Activated CD4-positive, alpha-beta T cell treated with anti-CD3 and anti-CD28 coated beads for 36 hours (primary cell): ENCODE measurements at regions not wholly inside any gene's neighbourhood (a gene's known extent, or its start where the extent isn't known, plus 50 kb on each side); places are given as distances from the start of the nearest gene placed in this dataset.

Experiments used
- ATAC-seq: fragments of 200-7000 bp; cut with Tn5 transposase; one replicate; pipeline ENCODE4 v1.10.0; 2021; ENCODE audit warnings: mild to moderate bottlenecking, moderate library complexity
- CTCF ChIA-PET: fragments of 350-600 bp; sonication (Branson Sonifier 250); formaldehyde crosslinking; loops from one replicate; lab custom pipeline; 2021; ENCODE audit warnings: antibody characterized with exemption; lab: Charles Lee
- POLR2A ChIA-PET: fragments of 350-600 bp; sonication (Branson Sonifier 250); formaldehyde crosslinking; loops from one replicate; lab custom pipeline; 2021; ENCODE audit warnings: antibody characterized with exemption, inconsistent platforms; lab: Charles Lee
- DNase-seq: peaks from one replicate; pipeline ENCODE4 v3.0.0-alpha.2; 2020
- H3K27ac Mint-ChIP-seq: one replicate; pipeline ENCODE4 v1.8.0; 2021; ENCODE audit warnings: mixed read lengths
- H3K27me3 Mint-ChIP-seq: one replicate; pipeline ENCODE4 v1.8.0; 2021; ENCODE audit warnings: mixed read lengths
- H3K36me3 Mint-ChIP-seq: one replicate; pipeline ENCODE4 v1.8.0; 2021; ENCODE audit warnings: low read depth, mixed read lengths
- H3K4me1 Mint-ChIP-seq: one replicate; pipeline ENCODE4 v1.8.0; 2021; ENCODE audit warnings: mixed read lengths
- H3K4me3 Mint-ChIP-seq: one replicate; pipeline ENCODE4 v1.8.0; 2021; ENCODE audit warnings: mild to moderate bottlenecking, moderate library complexity, mixed read lengths
- H3K9me3 Mint-ChIP-seq: one replicate; pipeline ENCODE4 v1.8.0; 2021; ENCODE audit warnings: low read depth, mixed read lengths
- intact Hi-C, 2 experiments: fragments of 100-400 bp; cut with DNase I in 1 of 2; cut with micrococcal nuclease in 1 of 2; formaldehyde crosslinking; loops; one replicate each; pipeline versions ENCODE4 v1.14.2 to v1.15.1; 2022 to 2024; cut with DNase I, micrococcal nuclease

GRCh38 chr16:18050234-18050633 lies 286.3 kb downstream of the NPIPA8 start:
- intact Hi-C loops: no loop called here
- no peak for ATAC-seq

GRCh38 chr16:18049547-18050133 lies 286.9 kb downstream of the NPIPA8 start:
- ATAC-seq: no peak
- no peaks in the 10 kb centered on the region for H3K36me3 Mint-ChIP-seq
- CTCF ChIA-PET: no interaction called here
- H3K27me3 Mint-ChIP-seq: no peaks in the 10 kb centered on the region
- no peak overlapping the region for H3K4me3 Mint-ChIP-seq
- no peak overlapping the region for H3K27ac Mint-ChIP-seq
- no peaks in the 10 kb centered on the region for H3K4me1 Mint-ChIP-seq
- POLR2A ChIA-PET: no interaction called here
- intact Hi-C loops: no loop called here
- no peaks in the 10 kb centered on the region for H3K9me3 Mint-ChIP-seq
- DNase-seq: no peak

More at GRCh38 chr16:18050234-18050633, 286.3 kb downstream of the NPIPA8 start:
- no peaks in the 10 kb centered on the region for H3K36me3 Mint-ChIP-seq
- no peak for DNase-seq
- ChIA-PET CTCF (no interaction called here), POLR2A (no interaction called here)
- no peaks in the 10 kb centered on the region for H3K9me3 Mint-ChIP-seq
- no peaks in the 10 kb centered on the region for H3K27me3 Mint-ChIP-seq
- H3K4me1 Mint-ChIP-seq: no peaks in the 10 kb centered on the region
- H3K27ac Mint-ChIP-seq: no peak overlapping the region
- no peak overlapping the region for H3K4me3 Mint-ChIP-seq

GRCh38 chr16:18048853-18049546 lies 287.5 kb downstream of the NPIPA8 start:
- ChIA-PET POLR2A (no interaction called here), CTCF (no interaction called here)
- intact Hi-C loops: no loop called here
- no peak for DNase-seq
- no peaks in the 10 kb centered on the region for H3K9me3 Mint-ChIP-seq
- H3K4me3 Mint-ChIP-seq: no peak overlapping the region
- ATAC-seq: no peak
- no peaks in the 10 kb centered on the region for H3K27me3 Mint-ChIP-seq
- no peaks in the 10 kb centered on the region for H3K36me3 Mint-ChIP-seq
- H3K27ac Mint-ChIP-seq: no peak overlapping the region
- no peaks in the 10 kb centered on the region for H3K4me1 Mint-ChIP-seq

GRCh38 chr16:18047761-18048160 lies 288.8 kb downstream of the NPIPA8 start:
- DNase-seq (no peak), ATAC-seq (no peak)
- H3K27ac Mint-ChIP-seq: no peak overlapping the region
- no peaks in the 10 kb centered on the region for H3K36me3 Mint-ChIP-seq
- H3K4me3 Mint-ChIP-seq: no peak overlapping the region
- no peaks in the 10 kb centered on the region for H3K9me3 Mint-ChIP-seq
- ChIA-PET CTCF (no interaction called here), POLR2A (no interaction called here)
- intact Hi-C loops: no loop called here
- no peaks in the 10 kb centered on the region for H3K4me1 Mint-ChIP-seq
- peaks cover 6% of the 10 kb centered on the region for H3K27me3 Mint-ChIP-seq

- Mint-ChIP-seq H3K4me1 (no peaks in the 10 kb centered on the region), H3K4me3 (no peak overlapping the region), H3K27me3 (peaks cover 9% of the 10 kb centered on the region), H3K27ac (no peak overlapping the region), H3K9me3 (no peaks in the 10 kb centered on the region), H3K36me3 (no peaks in the 10 kb centered on the region)
- POLR2A ChIA-PET: no interaction called here
- CTCF ChIA-PET: interaction anchor here (0.8 kb wide), 1 partner anchor 124 kb away, joined by 4 read pairs; no protein-coding TSS in a partner anchor
- DNase-seq: no peak
- no peak for ATAC-seq
- intact Hi-C loops: no loop called here
Measured at GRCh38 chr16:18045356-18045755, 291.2 kb downstream of the NPIPA8 start.

- POLR2A ChIA-PET: no interaction called here
- ATAC-seq (no peak), DNase-seq (no peak)
- peaks cover 1% of the 10 kb centered on the region for H3K9me3 Mint-ChIP-seq
- no peak overlapping the region for H3K27ac Mint-ChIP-seq
- H3K36me3 Mint-ChIP-seq: no peaks in the 10 kb centered on the region
- H3K4me3 Mint-ChIP-seq: no peak overlapping the region
- intact Hi-C loops: no loop called here
- CTCF ChIA-PET: no interaction called here
- H3K4me1 Mint-ChIP-seq: no peaks in the 10 kb centered on the region
- peaks cover 9% of the 10 kb centered on the region for H3K27me3 Mint-ChIP-seq
Measured at GRCh38 chr16:18041864-18042834, 294.4 kb downstream of the NPIPA8 start.

GRCh38 chr16:18039931-18040330 lies 296.6 kb downstream of the NPIPA8 start:
- Mint-ChIP-seq H3K4me3 (no peak overlapping the region), H3K9me3 (peaks cover 4% of the 10 kb centered on the region), H3K4me1 (no peaks in the 10 kb centered on the region), H3K36me3 (no peaks in the 10 kb centered on the region), H3K27me3 (peaks cover 9% of the 10 kb centered on the region), H3K27ac (no peak overlapping the region)
- ChIA-PET POLR2A (no interaction called here), CTCF (no interaction called here)
- intact Hi-C loops: no loop called here
- DNase-seq (no peak), ATAC-seq (no peak)

- H3K4me1 Mint-ChIP-seq: no peaks in the 10 kb centered on the region
- no peak overlapping the region for H3K27ac Mint-ChIP-seq
- DNase-seq (no peak), ATAC-seq (no peak)
- no peaks in the 10 kb centered on the region for H3K36me3 Mint-ChIP-seq
- H3K27me3 Mint-ChIP-seq: peaks cover 2% of the 10 kb centered on the region
- intact Hi-C loops: no loop called here
- CTCF ChIA-PET: no interaction called here
- POLR2A ChIA-PET: no interaction called here
- H3K4me3 Mint-ChIP-seq: no peak overlapping the region
- peaks cover 4% of the 10 kb centered on the region for H3K9me3 Mint-ChIP-seq
Measured at GRCh38 chr16:18037051-18037450, 299.5 kb downstream of the NPIPA8 start.

GRCh38 chr16:18024611-18025010 lies 311.9 kb downstream of the NPIPA8 start:
- Mint-ChIP-seq H3K4me1 (no peaks in the 10 kb centered on the region), H3K36me3 (no peaks in the 10 kb centered on the region), H3K4me3 (no peak overlapping the region), H3K9me3 (no peaks in the 10 kb centered on the region), H3K27me3 (peaks cover 14% of the 10 kb centered on the region), H3K27ac (no peak overlapping the region)
- ChIA-PET CTCF (interaction anchor here (0.7 kb wide), 1 partner anchor 9 kb away, joined by 3 read pairs; no protein-coding TSS in a partner anchor), POLR2A (no interaction called here)
- ATAC-seq (no peak), DNase-seq (no peak)
- intact Hi-C loops: no loop called here

- POLR2A ChIA-PET: no interaction called here
- H3K36me3 Mint-ChIP-seq: no peaks in the 10 kb centered on the region
- DNase-seq (no peak), ATAC-seq (no peak)
- peaks cover under 1% of the 10 kb centered on the region for H3K27me3 Mint-ChIP-seq
- intact Hi-C loops: no loop called here
- H3K27ac Mint-ChIP-seq: no peak overlapping the region
- H3K4me1 Mint-ChIP-seq: no peaks in the 10 kb centered on the region
- H3K4me3 Mint-ChIP-seq: no peak overlapping the region
- CTCF ChIA-PET: no interaction called here
- no peaks in the 10 kb centered on the region for H3K9me3 Mint-ChIP-seq
Measured at GRCh38 chr16:18018376-18018775, 318.2 kb downstream of the NPIPA8 start.

GRCh38 chr16:18013863-18014262 lies 322.7 kb downstream of the NPIPA8 start:
- H3K9me3 Mint-ChIP-seq: no peaks in the 10 kb centered on the region
- ChIA-PET POLR2A (no interaction called here), CTCF (no interaction called here)
- DNase-seq (no peak), ATAC-seq (no peak)
- no peak overlapping the region for H3K27ac Mint-ChIP-seq
- H3K4me3 Mint-ChIP-seq: no peak overlapping the region
- no peaks in the 10 kb centered on the region for H3K36me3 Mint-ChIP-seq
- no peaks in the 10 kb centered on the region for H3K4me1 Mint-ChIP-seq
- intact Hi-C loops: no loop called here
- peaks cover 4% of the 10 kb centered on the region for H3K27me3 Mint-ChIP-seq
